OCI-LY7 (cell line): ENCODE measurements at regions not wholly inside any gene's neighbourhood (a gene's known extent, or its start where the extent isn't known, plus 50 kb on each side); places are given as distances from the start of the nearest gene placed in this dataset.
"Not testable (repeated sequence)": the region's sequence is repeated elsewhere in the genome, so short reads cannot be mapped to it uniquely, and the experiment has no call there.

Experiments used
- BruUV-seq: library from RNA; stranded (reverse); fragments of 400-500 nt; replicated peaks from 2 replicates; lab custom pipeline; 2021; lab: Mats Ljungman, UMichigan
- CTCF ChIA-PET: fragments of 300-600 bp; sonication (Branson Sonifier 250); formaldehyde crosslinking; loops from one replicate; lab custom pipeline; 2022; ENCODE audit warnings: antibody characterized with exemption; ENCODE audit not compliant: unreplicated experiment; lab: Charles Lee
- POLR2A ChIA-PET: fragments of 300-600 bp; sonication (Branson Sonifier 250); formaldehyde crosslinking; loops from one replicate; lab custom pipeline; 2022; ENCODE audit warnings: antibody characterized with exemption; lab: Charles Lee
- DNase-seq: peaks from one replicate; pipeline ENCODE4 v3.0.0-alpha.2; 2015; ENCODE audit warnings: low spot score
- H2AFZ ChIP-seq: fragments of 200-600 bp; sonication (generic), shearing (Covaris generic); 2 replicates; pipeline ENCODE4 v1.6.1; 2014; ENCODE audit warnings: mild to moderate bottlenecking, antibody characterized with exemption, low read length, moderate library complexity
- H3K27ac ChIP-seq: fragments of 200-600 bp; sonication (generic); 2 replicates; pipeline ENCODE4 v1.5.1; 2014; ENCODE audit warnings: mixed run types, low read depth, mild to moderate bottlenecking, moderate library complexity, low read length, inconsistent platforms; ENCODE audit not compliant: poor library complexity, severe bottlenecking
- H3K36me3 ChIP-seq: fragments of 200-600 bp; sonication (generic); 2 replicates; pipeline ENCODE4 v1.6.1; 2014; ENCODE audit warnings: mild to moderate bottlenecking, antibody characterized with exemption, low read length, moderate library complexity, mixed read lengths; ENCODE audit not compliant: insufficient read depth
- H3K4me1 ChIP-seq: fragments of 200-600 bp; sonication (generic); 2 replicates; pipeline ENCODE4 v1.5.1; 2014; ENCODE audit warnings: mild to moderate bottlenecking, low read length; ENCODE audit not compliant: insufficient read depth, poor library complexity, severe bottlenecking
- H3K4me2 ChIP-seq: fragments of 200-600 bp; sonication (generic); 2 replicates; pipeline ENCODE4 v1.6.1; 2014; ENCODE audit warnings: mild to moderate bottlenecking, low read length
- H3K4me3 ChIP-seq: fragments of 200-600 bp; sonication (generic); 2 replicates; pipeline ENCODE4 v1.5.1; 2014; ENCODE audit warnings: mild to moderate bottlenecking, low read depth, low read length; ENCODE audit not compliant: poor library complexity, severe bottlenecking
- H3K79me2 ChIP-seq: fragments of 200-600 bp; sonication (generic); 2 replicates; pipeline ENCODE4 v1.6.1; 2016; ENCODE audit warnings: low read depth, mild to moderate bottlenecking, low read length, moderate library complexity, mixed read lengths; ENCODE audit not compliant: insufficient read depth
- H3K9me2 ChIP-seq: fragments of 200-600 bp; sonication (generic); 2 replicates; pipeline ENCODE4 v1.6.1; 2016; ENCODE audit warnings: mild to moderate bottlenecking, low read length, mixed read lengths; ENCODE audit not compliant: insufficient read depth
- H3K9me3 ChIP-seq: fragments of 200-600 bp; sonication (generic); 2 replicates; pipeline ENCODE4 v1.6.1; 2014; ENCODE audit warnings: mild to moderate bottlenecking, mixed run types, low read length, mixed read lengths
- H4K20me1 ChIP-seq: fragments of 200-600 bp; sonication (generic); 2 replicates; pipeline ENCODE4 v1.6.1; 2014; ENCODE audit warnings: mild to moderate bottlenecking, antibody characterized with exemption, low read length, moderate library complexity, mixed read lengths; ENCODE audit not compliant: insufficient read depth
- CTCF ChIP-seq: fragments of 200-600 bp; sonication (generic); conservative IDR thresholded peaks from 2 replicates; pipeline ENCODE4 v1.5.1; 2014; ENCODE audit warnings: mild to moderate bottlenecking, antibody characterized with exemption, low read length, moderate library complexity, mixed read lengths
- EZH2phosphoT487 ChIP-seq: fragments of 200-600 bp; sonication (generic); IDR thresholded peaks from 2 replicates; pipeline ENCODE4 v1.6.1; 2018; ENCODE audit warnings: low read depth, borderline replicate concordance, mild to moderate bottlenecking, mixed run types, antibody characterized with exemption, low read length, moderate library complexity, mixed read lengths
- intact Hi-C: fragments of 100-400 bp; cut with micrococcal nuclease; formaldehyde crosslinking; loops from one replicate; pipeline ENCODE4 v1.10.0; 2022; ENCODE audit not compliant: unreplicated experiment

- Histone ChIP-seq H2AFZ (no peak overlapping the region), H3K4me1 (no peaks in the 10 kb centered on the region), H3K4me2 (no peak overlapping the region), H3K4me3 (no peak overlapping the region), H3K79me2 (no peaks in the 10 kb centered on the region), H3K36me3 (no peaks in the 10 kb centered on the region), H4K20me1 (no peaks in the 10 kb centered on the region), H3K9me3 (no peaks in the 10 kb centered on the region), H3K9me2 (no peaks in the 10 kb centered on the region), H3K27ac (no peak overlapping the region)
- intact Hi-C loops = no loop called here
- BruUV-seq = no TSS peak
- CTCF ChIA-PET = no interaction called here
- DNase-seq = no peak
- POLR2A ChIA-PET = no interaction called here
- no peak for TF ChIP-seq CTCF
- no peak for TF ChIP-seq EZH2phosphoT487
These were observed 948.4 kb upstream of the ATXN7L3B start for GRCh38 chr12:73589220-73589619.

GRCh38 chr12:73598626-73599025, 939.0 kb upstream of the ATXN7L3B start:
- H3K36me3 ChIP-seq = no peaks in the 10 kb centered on the region
- ChIA-PET POLR2A (no interaction called here), CTCF (no interaction called here)
- TF ChIP-seq EZH2phosphoT487 (no peak), CTCF (no peak)
- H4K20me1 ChIP-seq = no peaks in the 10 kb centered on the region
- no peak overlapping the region for H3K4me3 ChIP-seq
- no peaks in the 10 kb centered on the region for H3K4me1 ChIP-seq
- no peaks in the 10 kb centered on the region for H3K9me2 ChIP-seq
- no peak for DNase-seq
- intact Hi-C loops = no loop called here
- H2AFZ ChIP-seq = no peak overlapping the region
- H3K4me2 ChIP-seq = no peak overlapping the region
- H3K9me3 ChIP-seq = no peaks in the 10 kb centered on the region
- no peaks in the 10 kb centered on the region for H3K79me2 ChIP-seq
- no TSS peak for BruUV-seq
- H3K27ac ChIP-seq = no peak overlapping the region

- intact Hi-C loops = no loop called here
- ChIA-PET CTCF (no interaction called here), POLR2A (no interaction called here)
- no peak for DNase-seq
- no peak overlapping the region for H3K27ac ChIP-seq
- no peaks in the 10 kb centered on the region for H3K79me2 ChIP-seq
- no peaks in the 10 kb centered on the region for H3K36me3 ChIP-seq
- H3K4me1 ChIP-seq = no peaks in the 10 kb centered on the region
- H4K20me1 ChIP-seq = no peaks in the 10 kb centered on the region
- no peak for TF ChIP-seq EZH2phosphoT487
- BruUV-seq = no TSS peak
- no peaks in the 10 kb centered on the region for H3K9me2 ChIP-seq
- no peak overlapping the region for H3K4me2 ChIP-seq
- no peaks in the 10 kb centered on the region for H3K9me3 ChIP-seq
- H2AFZ ChIP-seq = no peak overlapping the region
- H3K4me3 ChIP-seq = no peak overlapping the region
These were observed 938.4 kb upstream of the ATXN7L3B start for GRCh38 chr12:73599268-73599667.

GRCh38 chr12:73605925-73606324, 931.7 kb upstream of the ATXN7L3B start:
- H3K27ac ChIP-seq, H3K9me3 ChIP-seq, H2AFZ ChIP-seq, CTCF ChIA-PET, H3K36me3 ChIP-seq, H4K20me1 ChIP-seq, H3K4me3 ChIP-seq, H3K9me2 ChIP-seq, H3K4me1 ChIP-seq, H3K79me2 ChIP-seq, BruUV-seq, DNase-seq, H3K4me2 ChIP-seq, intact Hi-C loops: not testable (repeated sequence)
- POLR2A ChIA-PET = interaction anchor here (1.0 kb wide), 1 partner anchor 11 kb away, joined by 3 read pairs; no protein-coding TSS in a partner anchor
